ENCODE measurements at regions not wholly inside any gene's neighbourhood (a gene's known extent, or its start where the extent isn't known, plus 50 kb on each side); places are given as distances from the start of the nearest gene placed in this dataset.

GRCh38 chr3:39641274-39641673, 168.1 kb upstream of the MYRIP start:
- Mint-ChIP-seq H3K9me3 (no peaks in the 10 kb centered on the region; the same call in 2 of the 3 replicates), H3K4me1 (peaks cover 9% of the 10 kb centered on the region; the same call in 2 of the 3 replicates), H3K36me3 (ENCODE audit: low read depth) (no peaks in the 10 kb centered on the region; the same call in 2 of the 3 replicates), H3K27me3 (ENCODE audit: insufficient read depth, low read depth, poor library complexity) (no peaks in the 10 kb centered on the region), H3K27ac (no peak overlapping the region), H3K4me3 (no peak overlapping the region)
- Histone ChIP-seq H3K4me2 (no peak overlapping the region), H2AFZ (peak overlapping the region; percentile 28; the same call in 1 of the 2 replicates), H3K4me3 (no peak overlapping the region), H3K4me1 (ENCODE audit: insufficient read depth) (peaks cover 6% of the 10 kb centered on the region; the same call in 1 of the 2 replicates), H3K27ac (ENCODE audit: low read depth) (no peak overlapping the region), H3K27me3 (ENCODE audit: insufficient read depth) (no peaks in the 10 kb centered on the region), H3K36me3 (ENCODE audit: insufficient read depth) (no peaks in the 10 kb centered on the region), H3K79me2 (replicated peaks; ENCODE audit: insufficient read depth) (no peaks in the 10 kb centered on the region), H4K20me1 (replicated peaks; ENCODE audit: insufficient read depth) (no peaks in the 10 kb centered on the region), H3K9me2 (ENCODE audit: insufficient read depth) (no peaks in the 10 kb centered on the region; the same call in 1 of the 2 replicates), H3F3A (replicated peaks; ENCODE audit: low read depth) (no peaks in the 10 kb centered on the region)
- no peak for TF ChIP-seq EZH2phosphoT487 (IDR thresholded peaks at IDR 0.05; ENCODE audit: unreplicated experiment)
- TF ChIP-seq NANOG (IDR thresholded peaks at IDR 0.05; ENCODE audit: borderline replicate concordance): no peak
- no peak for TF ChIP-seq JUNB (IDR thresholded peaks at IDR 0.05; ENCODE audit: unreplicated experiment)
- no peak for TF ChIP-seq ZNF114 (CRISPR knock-in tag; IDR thresholded peaks at IDR 0.05)
- no peak for TF ChIP-seq REST (IDR thresholded peaks at IDR 0.05; ENCODE audit: unreplicated experiment)
- no peak for TF ChIP-seq ETS1 (IDR thresholded peaks at IDR 0.05)
- no peak for TF ChIP-seq CREB1 (CRISPR knock-in tag; IDR thresholded peaks at IDR 0.05; ENCODE audit: low read depth)
- TF ChIP-seq ZNF331 (CRISPR knock-in tag; IDR thresholded peaks at IDR 0.05; ENCODE audit: low read depth): no peak
- TF ChIP-seq, protein P1, sequence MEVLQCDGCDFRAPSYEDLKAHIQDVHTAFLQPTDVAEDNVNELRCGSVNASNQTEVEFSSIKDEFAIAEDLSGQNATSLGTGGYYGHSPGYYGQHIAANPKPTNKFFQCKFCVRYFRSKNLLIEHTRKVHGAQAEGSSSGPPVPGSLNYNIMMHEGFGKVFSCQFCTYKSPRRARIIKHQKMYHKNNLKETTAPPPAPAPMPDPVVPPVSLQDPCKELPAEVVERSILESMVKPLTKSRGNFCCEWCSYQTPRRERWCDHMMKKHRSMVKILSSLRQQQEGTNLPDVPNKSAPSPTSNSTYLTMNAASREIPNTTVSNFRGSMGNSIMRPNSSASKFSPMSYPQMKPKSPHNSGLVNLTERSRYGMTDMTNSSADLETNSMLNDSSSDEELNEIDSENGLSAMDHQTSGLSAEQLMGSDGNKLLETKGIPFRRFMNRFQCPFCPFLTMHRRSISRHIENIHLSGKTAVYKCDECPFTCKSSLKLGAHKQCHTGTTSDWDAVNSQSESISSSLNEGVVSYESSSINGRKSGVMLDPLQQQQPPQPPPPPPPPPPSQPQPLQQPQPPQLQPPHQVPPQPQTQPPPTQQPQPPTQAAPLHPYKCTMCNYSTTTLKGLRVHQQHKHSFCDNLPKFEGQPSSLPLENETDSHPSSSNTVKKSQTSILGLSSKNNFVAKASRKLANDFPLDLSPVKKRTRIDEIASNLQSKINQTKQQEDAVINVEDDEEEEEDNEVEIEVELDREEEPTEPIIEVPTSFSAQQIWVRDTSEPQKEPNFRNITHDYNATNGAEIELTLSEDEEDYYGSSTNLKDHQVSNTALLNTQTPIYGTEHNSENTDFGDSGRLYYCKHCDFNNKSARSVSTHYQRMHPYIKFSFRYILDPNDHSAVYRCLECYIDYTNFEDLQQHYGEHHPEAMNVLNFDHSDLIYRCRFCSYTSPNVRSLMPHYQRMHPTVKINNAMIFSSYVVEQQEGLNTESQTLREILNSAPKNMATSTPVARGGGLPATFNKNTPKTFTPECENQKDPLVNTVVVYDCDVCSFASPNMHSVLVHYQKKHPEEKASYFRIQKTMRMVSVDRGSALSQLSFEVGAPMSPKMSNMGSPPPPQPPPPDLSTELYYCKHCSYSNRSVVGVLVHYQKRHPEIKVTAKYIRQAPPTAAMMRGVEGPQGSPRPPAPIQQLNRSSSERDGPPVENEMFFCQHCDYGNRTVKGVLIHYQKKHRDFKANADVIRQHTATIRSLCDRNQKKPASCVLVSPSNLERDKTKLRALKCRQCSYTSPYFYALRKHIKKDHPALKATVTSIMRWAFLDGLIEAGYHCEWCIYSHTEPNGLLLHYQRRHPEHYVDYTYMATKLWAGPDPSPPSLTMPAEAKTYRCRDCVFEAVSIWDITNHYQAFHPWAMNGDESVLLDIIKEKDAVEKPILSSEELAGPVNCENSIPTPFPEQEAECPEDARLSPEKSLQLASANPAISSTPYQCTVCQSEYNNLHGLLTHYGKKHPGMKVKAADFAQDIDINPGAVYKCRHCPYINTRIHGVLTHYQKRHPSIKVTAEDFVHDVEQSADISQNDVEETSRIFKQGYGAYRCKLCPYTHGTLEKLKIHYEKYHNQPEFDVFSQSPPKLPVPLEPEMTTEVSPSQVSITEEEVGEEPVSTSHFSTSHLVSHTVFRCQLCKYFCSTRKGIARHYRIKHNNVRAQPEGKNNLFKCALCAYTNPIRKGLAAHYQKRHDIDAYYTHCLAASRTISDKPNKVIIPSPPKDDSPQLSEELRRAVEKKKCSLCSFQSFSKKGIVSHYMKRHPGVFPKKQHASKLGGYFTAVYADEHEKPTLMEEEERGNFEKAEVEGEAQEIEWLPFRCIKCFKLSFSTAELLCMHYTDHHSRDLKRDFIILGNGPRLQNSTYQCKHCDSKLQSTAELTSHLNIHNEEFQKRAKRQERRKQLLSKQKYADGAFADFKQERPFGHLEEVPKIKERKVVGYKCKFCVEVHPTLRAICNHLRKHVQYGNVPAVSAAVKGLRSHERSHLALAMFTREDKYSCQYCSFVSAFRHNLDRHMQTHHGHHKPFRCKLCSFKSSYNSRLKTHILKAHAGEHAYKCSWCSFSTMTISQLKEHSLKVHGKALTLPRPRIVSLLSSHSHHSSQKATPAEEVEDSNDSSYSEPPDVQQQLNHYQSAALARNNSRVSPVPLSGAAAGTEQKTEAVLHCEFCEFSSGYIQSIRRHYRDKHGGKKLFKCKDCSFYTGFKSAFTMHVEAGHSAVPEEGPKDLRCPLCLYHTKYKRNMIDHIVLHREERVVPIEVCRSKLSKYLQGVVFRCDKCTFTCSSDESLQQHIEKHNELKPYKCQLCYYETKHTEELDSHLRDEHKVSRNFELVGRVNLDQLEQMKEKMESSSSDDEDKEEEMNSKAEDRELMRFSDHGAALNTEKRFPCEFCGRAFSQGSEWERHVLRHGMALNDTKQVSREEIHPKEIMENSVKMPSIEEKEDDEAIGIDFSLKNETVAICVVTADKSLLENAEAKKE (CRISPR knock-in tag; IDR thresholded peaks at IDR 0.05): no peak
- TF ChIP-seq STAT1 (IDR thresholded peaks at IDR 0.05; ENCODE audit: unreplicated experiment): no peak
- TF ChIP-seq EZH2 (IDR thresholded peaks at IDR 0.05; ENCODE audit: low read depth, unreplicated experiment): no peak
- no peak for TF ChIP-seq CTCF (conservative IDR thresholded peaks at IDR 0.05; ENCODE audit: low read depth in 2 of 2)
- no peak for TF ChIP-seq POLR2AphosphoS5 (IDR thresholded peaks at IDR 0.05; ENCODE audit: low read depth)
- ATAC-seq (no peak), DNase-seq (ENCODE audit: low spot score) (no peak)

All from GM23338 (cell line).